ENCODE measurements at regions not wholly inside any gene's neighbourhood (a gene's known extent, or its start where the extent isn't known, plus 50 kb on each side); places are given as distances from the start of the nearest gene placed in this dataset.

- no peaks in the 10 kb centered on the region for H3K27me3 ChIP-seq (replicated peaks in 1 of 7)
- H3K27ac ChIP-seq, result no peak overlapping the region
- TF ChIP-seq POLR2A (IDR thresholded peaks at IDR 0.05) (no peak), POLR2AphosphoS5 (IDR thresholded peaks at IDR 0.05) (no peak)
- TF ChIP-seq, protein P1, sequence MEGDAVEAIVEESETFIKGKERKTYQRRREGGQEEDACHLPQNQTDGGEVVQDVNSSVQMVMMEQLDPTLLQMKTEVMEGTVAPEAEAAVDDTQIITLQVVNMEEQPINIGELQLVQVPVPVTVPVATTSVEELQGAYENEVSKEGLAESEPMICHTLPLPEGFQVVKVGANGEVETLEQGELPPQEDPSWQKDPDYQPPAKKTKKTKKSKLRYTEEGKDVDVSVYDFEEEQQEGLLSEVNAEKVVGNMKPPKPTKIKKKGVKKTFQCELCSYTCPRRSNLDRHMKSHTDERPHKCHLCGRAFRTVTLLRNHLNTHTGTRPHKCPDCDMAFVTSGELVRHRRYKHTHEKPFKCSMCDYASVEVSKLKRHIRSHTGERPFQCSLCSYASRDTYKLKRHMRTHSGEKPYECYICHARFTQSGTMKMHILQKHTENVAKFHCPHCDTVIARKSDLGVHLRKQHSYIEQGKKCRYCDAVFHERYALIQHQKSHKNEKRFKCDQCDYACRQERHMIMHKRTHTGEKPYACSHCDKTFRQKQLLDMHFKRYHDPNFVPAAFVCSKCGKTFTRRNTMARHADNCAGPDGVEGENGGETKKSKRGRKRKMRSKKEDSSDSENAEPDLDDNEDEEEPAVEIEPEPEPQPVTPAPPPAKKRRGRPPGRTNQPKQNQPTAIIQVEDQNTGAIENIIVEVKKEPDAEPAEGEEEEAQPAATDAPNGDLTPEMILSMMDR (IDR thresholded peaks at IDR 0.05 in 8 of 11, conservative IDR thresholded peaks at IDR 0.05 in 3 of 11), result no peak
- intact Hi-C loops (cut with DNase I; ENCODE audit: low total_unique reads), result no loop called here
- no peaks in the 10 kb centered on the region for H3K36me3 ChIP-seq
- no peak overlapping the region for H3K4me3 ChIP-seq
- 85 to 95% (median 88%) methylated on average over 4 of the region's 4 CpGs for WGBS, 5 donors
- no peak for DNase-seq
- no peaks in the 10 kb centered on the region for H3K4me1 ChIP-seq
- H3K9me3 ChIP-seq, result no peaks in the 10 kb centered on the region
Measured at GRCh38 chr13:34417896-34418295, 524.2 kb upstream of the NBEA start.

DNA sequence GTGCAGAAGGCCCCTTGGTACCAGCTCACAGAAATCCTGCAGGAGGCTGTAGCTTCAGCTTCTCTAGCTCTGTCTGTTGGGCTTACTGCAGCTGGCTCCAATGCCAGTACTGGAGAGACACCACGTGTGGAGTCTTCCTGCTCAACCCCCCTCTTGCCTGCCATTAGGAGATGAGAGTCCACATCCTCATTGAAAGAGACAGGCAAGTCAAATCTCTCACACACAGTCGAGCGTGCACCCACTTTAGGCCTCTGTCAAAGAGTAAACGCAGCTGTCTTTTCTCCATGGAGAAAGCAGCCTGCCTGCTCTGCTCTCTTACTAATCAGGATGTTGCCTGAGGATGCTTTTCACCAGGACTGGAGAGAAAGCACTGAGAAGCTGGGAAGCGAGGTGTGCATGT is 523.0 kb upstream of the NBEA start:
- TF ChIP-seq POLR2A (IDR thresholded peaks at IDR 0.05) (no peak), POLR2AphosphoS5 (IDR thresholded peaks at IDR 0.05) (no peak)
- TF ChIP-seq, protein P1 (IDR thresholded peaks at IDR 0.05 in 8 of 11, conservative IDR thresholded peaks at IDR 0.05 in 3 of 11), result no peak
- intact Hi-C loops (cut with DNase I; ENCODE audit: low total_unique reads), result no loop called here
- no peaks in the 10 kb centered on the region for H3K36me3 ChIP-seq
- no peak overlapping the region for H3K27ac ChIP-seq
- H3K27me3 ChIP-seq (replicated peaks in 1 of 7), result no peaks in the 10 kb centered on the region
- DNase-seq, result no peak
- WGBS, 5 donors, result 49 to 58% (median 58%) methylated on average over 5 of the region's 5 CpGs
- no peaks in the 10 kb centered on the region for H3K9me3 ChIP-seq
- H3K4me3 ChIP-seq, result no peak overlapping the region
- no peaks in the 10 kb centered on the region for H3K4me1 ChIP-seq

DNA sequence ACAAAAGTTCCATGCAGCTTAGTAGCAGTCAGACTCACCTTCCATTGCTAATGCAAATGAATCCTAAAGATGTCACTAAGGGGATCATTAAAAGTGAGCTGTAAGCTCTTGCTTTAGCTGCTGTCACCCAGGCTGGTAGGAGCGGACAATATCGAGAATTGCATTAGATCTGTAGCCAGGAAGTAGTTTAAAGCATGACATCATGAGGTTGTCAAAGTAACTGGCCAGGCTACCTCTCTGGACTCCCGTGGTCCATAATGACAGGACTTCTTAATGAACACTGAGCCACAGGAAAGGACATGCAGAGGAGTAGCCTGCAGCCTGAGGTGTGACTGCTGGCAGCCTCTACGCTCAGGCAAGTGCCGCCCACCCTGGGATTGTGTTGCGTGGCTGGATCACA is 522.3 kb upstream of the NBEA start:
- TF ChIP-seq POLR2A (IDR thresholded peaks at IDR 0.05) (no peak), POLR2AphosphoS5 (IDR thresholded peaks at IDR 0.05) (no peak)
- Histone ChIP-seq H3K27ac (no peak overlapping the region), H3K27me3 (replicated peaks in 1 of 7) (no peaks in the 10 kb centered on the region), H3K36me3 (no peaks in the 10 kb centered on the region), H3K4me1 (no peaks in the 10 kb centered on the region), H3K4me3 (no peak overlapping the region), H3K9me3 (no peaks in the 10 kb centered on the region)
- intact Hi-C loops (cut with DNase I; ENCODE audit: low total_unique reads), result no loop called here
- no peak for DNase-seq
- 75 to 92% (median 83%) methylated on average over 4 to 6 of the region's 6 CpGs for WGBS, 5 donors

GRCh38 chr13:34420702-34421346 is 521.2 kb upstream of the NBEA start:
- no peaks in the 10 kb centered on the region for H3K4me1 ChIP-seq
- intact Hi-C loops (cut with DNase I; ENCODE audit: low total_unique reads), result no loop called here
- no peaks in the 10 kb centered on the region for H3K9me3 ChIP-seq
- no peak for TF ChIP-seq POLR2A (IDR thresholded peaks at IDR 0.05)
- TF ChIP-seq, protein P1 (IDR thresholded peaks at IDR 0.05 in 8 of 11, conservative IDR thresholded peaks at IDR 0.05 in 3 of 11), result no peak
- no peak for TF ChIP-seq POLR2AphosphoS5 (IDR thresholded peaks at IDR 0.05)
- 66 to 85% (median 75%) methylated on average over 3 of the region's 3 CpGs for WGBS, 5 donors
- no peak overlapping the region for H3K4me3 ChIP-seq
- H3K27me3 ChIP-seq (replicated peaks in 1 of 7), result no peaks in the 10 kb centered on the region
- no peaks in the 10 kb centered on the region for H3K36me3 ChIP-seq
- no peak for DNase-seq
- H3K27ac ChIP-seq, result no peak overlapping the region

- TF ChIP-seq POLR2AphosphoS5 (IDR thresholded peaks at IDR 0.05), result no peak
- TF ChIP-seq, protein P1 (IDR thresholded peaks at IDR 0.05 in 8 of 11, conservative IDR thresholded peaks at IDR 0.05 in 3 of 11), result no peak
- Histone ChIP-seq H3K27me3 (replicated peaks in 1 of 7) (no peaks in the 10 kb centered on the region), H3K27ac (no peak overlapping the region), H3K9me3 (no peaks in the 10 kb centered on the region), H3K4me3 (no peak overlapping the region), H3K36me3 (no peaks in the 10 kb centered on the region), H3K4me1 (no peaks in the 10 kb centered on the region)
- no peak for DNase-seq
- intact Hi-C loops (cut with DNase I; ENCODE audit: low total_unique reads), result no loop called here
Measured at GRCh38 chr13:34421347-34421719, 520.7 kb upstream of the NBEA start.

Measured in spleen (tissue), 11 donors.